IMR-90 (cell line): ENCODE measurements at regions not wholly inside any gene's neighbourhood (a gene's known extent, or its start where the extent isn't known, plus 50 kb on each side); places are given as distances from the start of the nearest gene placed in this dataset.

Experiments used
- ATAC-seq: fragments of 200-7000 bp; cut with Tn5 transposase; 2 replicates; pipeline ENCODE4 v1.9.1; 2020; ENCODE audit warnings: low read depth, mild to moderate bottlenecking, moderate library complexity
- BruUV-seq: library from RNA; stranded (reverse); fragments of 400-500 nt; replicated peaks from 2 replicates; lab custom pipeline; 2021; lab: Mats Ljungman, UMichigan
- CTCF ChIA-PET: fragments of 300-600 bp; formaldehyde crosslinking; extraction: SDS; loops from one replicate; lab custom pipeline; 2021; ENCODE audit warnings: antibody characterized with exemption; lab: Yijun Ruan, JAX
- POLR2A ChIA-PET: fragments of 300-600 bp; sonication (Branson Sonifier 250); formaldehyde crosslinking; loops from one replicate; lab custom pipeline; 2022; ENCODE audit warnings: antibody characterized with exemption; ENCODE audit not compliant: unreplicated experiment; lab: Charles Lee
- DNase-seq: peaks from one replicate; pipeline ENCODE4 v3.0.0; 2013
- H2AFZ ChIP-seq: replicated peaks from 2 replicates; pipeline ENCODE3; 2013; ENCODE audit warnings: low read length, mild to moderate bottlenecking; ENCODE audit not compliant: poor library complexity
- H2AK5ac ChIP-seq: 2 replicates; pipeline ENCODE4 v1.6.1; 2013; ENCODE audit warnings: low read depth, low read length, inconsistent platforms
- H2AK9ac ChIP-seq: replicated peaks from 2 replicates; pipeline ENCODE3; 2013; ENCODE audit warnings: mild to moderate bottlenecking, low read depth, low read length, moderate library complexity; ENCODE audit not compliant: poor library complexity
- H2BK120ac ChIP-seq: 2 replicates; pipeline ENCODE4 v1.6.1; 2013; ENCODE audit warnings: low read depth, low read length, inconsistent platforms
- H2BK15ac ChIP-seq: 3 replicates; pipeline ENCODE4 v1.6.1; 2013; ENCODE audit warnings: low read depth, low read length, inconsistent platforms
- H2BK20ac ChIP-seq: 2 replicates; pipeline ENCODE4 v1.6.1; 2013; ENCODE audit warnings: low read depth, mild to moderate bottlenecking, inconsistent platforms, low read length, moderate library complexity
- H2BK5ac ChIP-seq: 2 replicates; pipeline ENCODE4 v1.6.1; 2013; ENCODE audit warnings: mild to moderate bottlenecking, low read depth, low read length, inconsistent platforms; ENCODE audit not compliant: poor library complexity, severe bottlenecking
- H3K14ac ChIP-seq: replicated peaks from 2 replicates; pipeline ENCODE4 v1.6.1; 2013; ENCODE audit warnings: low read depth, low read length, inconsistent platforms
- H3K18ac ChIP-seq: 2 replicates; pipeline ENCODE4 v1.6.1; 2013; ENCODE audit warnings: low read depth, low read length, control low read depth
- H3K23ac ChIP-seq: 2 replicates; pipeline ENCODE4 v1.6.1; 2013; ENCODE audit warnings: low read depth, low read length, inconsistent platforms
- H3K27ac ChIP-seq: 2 replicates; pipeline ENCODE4 v1.5.1; 2013; ENCODE audit warnings: mild to moderate bottlenecking, control low read depth, low read length; ENCODE audit not compliant: insufficient read depth
- H3K27me3 ChIP-seq: 2 replicates; pipeline ENCODE4 v1.6.1; 2013; ENCODE audit warnings: low read length; ENCODE audit not compliant: control insufficient read depth, insufficient read depth
- H3K36me3 ChIP-seq: 2 replicates; pipeline ENCODE4 v1.6.1; 2013; ENCODE audit warnings: low read length, mixed read lengths; ENCODE audit not compliant: control insufficient read depth, insufficient read depth
- H3K4ac ChIP-seq: 2 replicates; pipeline ENCODE4 v1.6.1; 2013; ENCODE audit warnings: low read depth, low read length, inconsistent platforms
- H3K4me1 ChIP-seq: 2 replicates; pipeline ENCODE4 v1.6.1; 2013; ENCODE audit warnings: low read length, mixed read lengths; ENCODE audit not compliant: control insufficient read depth, insufficient read depth
- H3K4me2 ChIP-seq: 2 replicates; pipeline ENCODE4 v1.6.1; 2013; ENCODE audit warnings: low read depth, mild to moderate bottlenecking, control low read depth, low read length, moderate library complexity
- H3K4me3 ChIP-seq: 2 replicates; pipeline ENCODE4 v1.5.1; 2013; ENCODE audit warnings: low read depth, mild to moderate bottlenecking, control low read depth, low read length, moderate library complexity; ENCODE audit not compliant: insufficient read depth
- H3K56ac ChIP-seq: 2 replicates; pipeline ENCODE4 v1.6.1; 2013; ENCODE audit warnings: low read length, inconsistent platforms; ENCODE audit not compliant: insufficient read depth; ENCODE audit errors: extremely low read depth
- H3K79me1 ChIP-seq, 2 experiments: 2 replicates each; pipeline ENCODE4 v1.6.1; 2013; ENCODE audit warnings: low read length in 2 of 2, inconsistent platforms in 1 of 2, low read depth in 1 of 2
- H3K9ac ChIP-seq: 2 replicates; pipeline ENCODE4 v1.6.1; 2013; ENCODE audit warnings: low read depth, low read length, control low read depth
- H3K9me1 ChIP-seq: 2 replicates; pipeline ENCODE4 v1.6.1; 2013; ENCODE audit warnings: low read length, inconsistent platforms; ENCODE audit not compliant: insufficient read depth
- H3K9me3 ChIP-seq: 2 replicates; pipeline ENCODE4 v1.6.1; 2013; ENCODE audit warnings: low read length; ENCODE audit not compliant: control insufficient read depth, insufficient read depth
- H4K20me1 ChIP-seq: 2 replicates; pipeline ENCODE4 v1.6.1; 2013; ENCODE audit warnings: low read length, inconsistent platforms; ENCODE audit not compliant: insufficient read depth
- H4K5ac ChIP-seq: 2 replicates; pipeline ENCODE4 v1.6.1; 2013; ENCODE audit warnings: mild to moderate bottlenecking, low read depth, low read length, control low read depth
- H4K8ac ChIP-seq, 2 experiments: 2 replicates each; pipeline ENCODE4 v1.6.1; 2013; ENCODE audit warnings: low read depth in 2 of 2, low read length in 2 of 2, control low read depth in 1 of 2, inconsistent platforms in 1 of 2
- H4K91ac ChIP-seq: 2 replicates; pipeline ENCODE4 v1.6.1; 2013; ENCODE audit warnings: low read depth, low read length, inconsistent platforms; ENCODE audit not compliant: insufficient read depth
- BHLHE40 ChIP-seq: fragments of 150-350 bp; IDR thresholded peaks from 2 replicates; pipeline ENCODE4 v1.6.1; 2016; ENCODE audit warnings: mild to moderate bottlenecking, low read depth, low read length
- CEBPB ChIP-seq: IDR thresholded peaks from 2 replicates; pipeline ENCODE4 v1.6.1; 2012; ENCODE audit warnings: low read depth, low read length, improper control_type of control experiment
- CHD1 ChIP-seq: IDR thresholded peaks from 2 replicates; pipeline ENCODE4 v1.6.1; 2012; ENCODE audit warnings: low read depth, low read length, improper control_type of control experiment
- FOS ChIP-seq: fragments of 150-350 bp; IDR thresholded peaks from 2 replicates; pipeline ENCODE4 v1.6.1; 2016; ENCODE audit warnings: low read depth, low read length
- MAFK ChIP-seq: IDR thresholded peaks from 2 replicates; pipeline ENCODE4 v1.6.1; 2012; ENCODE audit warnings: low read depth, low read length, improper control_type of control experiment
- MAZ ChIP-seq: IDR thresholded peaks from 2 replicates; pipeline ENCODE4 v1.6.1; 2012; ENCODE audit warnings: low read depth, mild to moderate bottlenecking, low read length, improper control_type of control experiment, moderate library complexity, borderline replicate concordance
- MXI1 ChIP-seq: IDR thresholded peaks from 2 replicates; pipeline ENCODE4 v1.6.1; 2012; ENCODE audit warnings: low read depth, mild to moderate bottlenecking, low read length, moderate library complexity, borderline replicate concordance
- NFE2L2 ChIP-seq: fragments of 150-350 bp; IDR thresholded peaks from 2 replicates; pipeline ENCODE4 v1.6.1; 2016; ENCODE audit warnings: low read depth, mild to moderate bottlenecking, low read length
- POLR2A ChIP-seq: IDR thresholded peaks from 2 replicates; pipeline ENCODE4 v1.6.1; 2012; ENCODE audit warnings: mild to moderate bottlenecking, low read depth, low read length
- RAD21 ChIP-seq: IDR thresholded peaks from 2 replicates; pipeline ENCODE4 v1.6.1; 2012; ENCODE audit warnings: low read length, improper control_type of control experiment
- RCOR1 ChIP-seq: IDR thresholded peaks from 2 replicates; pipeline ENCODE4 v1.6.1; 2012; ENCODE audit warnings: mild to moderate bottlenecking, low read length, improper control_type of control experiment; ENCODE audit not compliant: insufficient replicate concordance
- RFX5 ChIP-seq: IDR thresholded peaks from 2 replicates; pipeline ENCODE4 v1.8.0; 2012; ENCODE audit warnings: low read depth, mild to moderate bottlenecking, low read length, moderate library complexity
- SMC3 ChIP-seq: fragments of 150-350 bp; IDR thresholded peaks from 2 replicates; pipeline ENCODE4 v1.6.1; 2016; ENCODE audit warnings: low read depth, mild to moderate bottlenecking, antibody characterized with exemption, low read length, moderate library complexity
- WGBS, 2 experiments: methylation state at CpG; one replicate each; pipeline versions ENCODE4 v1.1.5 to v1.1.7; 2013; ENCODE audit warnings: missing lambda C conversion rate in 2 of 2; ENCODE audit not compliant: insufficient read length in 1 of 2; ENCODE audit errors: extremely low coverage in 2 of 2; 5-methylcytosine and 5-hydroxymethylcytosine counted together
- dilution Hi-C: fragments of 300-500 bp; cut with HindIII; formaldehyde crosslinking; loops from one replicate; pipeline ENCODE4 v1.14.3; 2018; ENCODE audit warnings: low sequenced_read_pairs; ENCODE audit not compliant: unreplicated experiment
- in situ Hi-C: fragments of 300-500 bp; cut with MboI; formaldehyde crosslinking; loops from 3 replicates; pipeline ENCODE4 v1.14.3; 2019; ENCODE audit warnings: low sequenced_read_pairs, inconsistent platforms, mixed read lengths
- intact Hi-C: fragments of 100-400 bp; cut with micrococcal nuclease; formaldehyde crosslinking; loops from 2 replicates; pipeline ENCODE4 v1.10.0; 2022
- TF ChIP-seq, protein P1 (sequence below): fragments of 150-350 bp; IDR thresholded peaks from 2 replicates; pipeline ENCODE4 v1.6.1; 2016; ENCODE audit warnings: low read depth, mild to moderate bottlenecking, low read length, moderate library complexity, borderline replicate concordance
- TF ChIP-seq, protein P2 (sequence below): conservative IDR thresholded peaks from 2 replicates; pipeline ENCODE4 v1.5.1; 2012; ENCODE audit warnings: mild to moderate bottlenecking, low read depth, low read length, improper control_type of control experiment
- TF ChIP-seq, protein P3 (sequence below): fragments of 150-350 bp; IDR thresholded peaks from 2 replicates; pipeline ENCODE4 v1.6.1; 2017; ENCODE audit warnings: mild to moderate bottlenecking, antibody characterized with exemption, low read length, low read depth

DNA sequence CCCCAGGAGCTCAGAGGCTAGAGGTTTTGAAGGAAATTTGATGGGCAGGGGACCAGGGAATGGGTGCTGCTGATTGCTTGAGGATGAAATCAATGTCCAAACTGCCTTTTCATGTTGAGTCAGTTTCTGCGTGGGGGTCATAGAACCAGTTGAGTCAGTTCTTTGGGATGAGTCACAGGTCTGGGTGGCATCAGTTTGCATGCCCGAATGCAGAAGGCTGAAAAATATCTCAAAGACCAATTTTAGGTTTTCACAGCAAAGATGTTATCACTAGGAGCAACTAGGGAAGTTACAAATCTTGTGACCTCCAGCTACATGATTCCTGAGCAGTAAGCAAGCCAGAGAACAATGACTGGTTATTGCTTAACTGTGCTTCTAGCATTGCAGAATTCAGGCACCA is 1135.1 kb upstream of the CRIM1 start:
- H4K91ac ChIP-seq, result no peak overlapping the region
- in situ Hi-C loops (no loop called here), dilution Hi-C loops (no loop called here), intact Hi-C loops (no loop called here)
- no peaks in the 10 kb centered on the region for H3K79me1 ChIP-seq
- peaks cover 7% of the 10 kb centered on the region for H3K9me3 ChIP-seq
- H4K20me1 ChIP-seq, result no peaks in the 10 kb centered on the region
- POLR2A ChIA-PET, result no interaction called here
- H3K9me1 ChIP-seq, result no peaks in the 10 kb centered on the region
- no peak overlapping the region for H3K4ac ChIP-seq
- TF ChIP-seq POLR2A (no peak), SMC3 (no peak), RCOR1 (no peak), MAZ (no peak), MXI1 (no peak), FOS (no peak), RAD21 (no peak), NFE2L2 (no peak), CEBPB (no peak), CHD1 (no peak), RFX5 (no peak), BHLHE40 (no peak), MAFK (no peak)
- TF ChIP-seq, protein P1, sequence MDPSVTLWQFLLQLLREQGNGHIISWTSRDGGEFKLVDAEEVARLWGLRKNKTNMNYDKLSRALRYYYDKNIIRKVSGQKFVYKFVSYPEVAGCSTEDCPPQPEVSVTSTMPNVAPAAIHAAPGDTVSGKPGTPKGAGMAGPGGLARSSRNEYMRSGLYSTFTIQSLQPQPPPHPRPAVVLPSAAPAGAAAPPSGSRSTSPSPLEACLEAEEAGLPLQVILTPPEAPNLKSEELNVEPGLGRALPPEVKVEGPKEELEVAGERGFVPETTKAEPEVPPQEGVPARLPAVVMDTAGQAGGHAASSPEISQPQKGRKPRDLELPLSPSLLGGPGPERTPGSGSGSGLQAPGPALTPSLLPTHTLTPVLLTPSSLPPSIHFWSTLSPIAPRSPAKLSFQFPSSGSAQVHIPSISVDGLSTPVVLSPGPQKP, result no peak
- TF ChIP-seq, protein P2, sequence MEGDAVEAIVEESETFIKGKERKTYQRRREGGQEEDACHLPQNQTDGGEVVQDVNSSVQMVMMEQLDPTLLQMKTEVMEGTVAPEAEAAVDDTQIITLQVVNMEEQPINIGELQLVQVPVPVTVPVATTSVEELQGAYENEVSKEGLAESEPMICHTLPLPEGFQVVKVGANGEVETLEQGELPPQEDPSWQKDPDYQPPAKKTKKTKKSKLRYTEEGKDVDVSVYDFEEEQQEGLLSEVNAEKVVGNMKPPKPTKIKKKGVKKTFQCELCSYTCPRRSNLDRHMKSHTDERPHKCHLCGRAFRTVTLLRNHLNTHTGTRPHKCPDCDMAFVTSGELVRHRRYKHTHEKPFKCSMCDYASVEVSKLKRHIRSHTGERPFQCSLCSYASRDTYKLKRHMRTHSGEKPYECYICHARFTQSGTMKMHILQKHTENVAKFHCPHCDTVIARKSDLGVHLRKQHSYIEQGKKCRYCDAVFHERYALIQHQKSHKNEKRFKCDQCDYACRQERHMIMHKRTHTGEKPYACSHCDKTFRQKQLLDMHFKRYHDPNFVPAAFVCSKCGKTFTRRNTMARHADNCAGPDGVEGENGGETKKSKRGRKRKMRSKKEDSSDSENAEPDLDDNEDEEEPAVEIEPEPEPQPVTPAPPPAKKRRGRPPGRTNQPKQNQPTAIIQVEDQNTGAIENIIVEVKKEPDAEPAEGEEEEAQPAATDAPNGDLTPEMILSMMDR, result no peak
- TF ChIP-seq, protein P3, sequence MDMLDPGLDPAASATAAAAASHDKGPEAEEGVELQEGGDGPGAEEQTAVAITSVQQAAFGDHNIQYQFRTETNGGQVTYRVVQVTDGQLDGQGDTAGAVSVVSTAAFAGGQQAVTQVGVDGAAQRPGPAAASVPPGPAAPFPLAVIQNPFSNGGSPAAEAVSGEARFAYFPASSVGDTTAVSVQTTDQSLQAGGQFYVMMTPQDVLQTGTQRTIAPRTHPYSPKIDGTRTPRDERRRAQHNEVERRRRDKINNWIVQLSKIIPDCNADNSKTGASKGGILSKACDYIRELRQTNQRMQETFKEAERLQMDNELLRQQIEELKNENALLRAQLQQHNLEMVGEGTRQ, result no peak
- 20% methylated on average over 1 of the region's 2 CpGs; no CpG with 5 or more reads in 1 of the 2 experiments for WGBS, 2 experiments
- H2AFZ ChIP-seq, result no peak overlapping the region
- H3K27me3 ChIP-seq, result no peaks in the 10 kb centered on the region
- H2BK20ac ChIP-seq, result no peak overlapping the region
- H2BK15ac ChIP-seq, result no peak overlapping the region
- no peak overlapping the region for H4K5ac ChIP-seq
- no peak overlapping the region for H3K4me3 ChIP-seq
- H2BK5ac ChIP-seq, result no peak overlapping the region
- H3K18ac ChIP-seq, result no peak overlapping the region
- no peak overlapping the region for H3K9ac ChIP-seq
- no peak overlapping the region for H3K23ac ChIP-seq
- H3K56ac ChIP-seq, result no peak overlapping the region
- no TSS peak for BruUV-seq
- no peaks in the 10 kb centered on the region for H3K4me1 ChIP-seq
- H4K8ac ChIP-seq, result no peak overlapping the region
- no peak for ATAC-seq
- no peak overlapping the region for H2AK9ac ChIP-seq
- H2BK120ac ChIP-seq, result no peak overlapping the region
- no peak overlapping the region for H2AK5ac ChIP-seq
- H3K4me2 ChIP-seq, result no peak overlapping the region
- H3K36me3 ChIP-seq, result no peaks in the 10 kb centered on the region
- no peak for DNase-seq
- no peak overlapping the region for H3K14ac ChIP-seq
- CTCF ChIA-PET, result no interaction called here
- no peak overlapping the region for H3K27ac ChIP-seq
